Ureter (tissue), 1 donor: ENCODE measurements at regions not wholly inside any gene's neighbourhood (a gene's known extent, or its start where the extent isn't known, plus 50 kb on each side); places are given as distances from the start of the nearest gene placed in this dataset.

Experiments used
- DNase-seq: peaks from one replicate; pipeline ENCODE4 v3.0.0-alpha.2; 2020; ENCODE audit warnings: low spot score
- donor health status: DM: yes; HTN: yes; CAD: no.

GRCh38 chr1:115577513-115577912, 64.3 kb upstream of the VANGL1 start:
- DNase-seq = no peak

DNA sequence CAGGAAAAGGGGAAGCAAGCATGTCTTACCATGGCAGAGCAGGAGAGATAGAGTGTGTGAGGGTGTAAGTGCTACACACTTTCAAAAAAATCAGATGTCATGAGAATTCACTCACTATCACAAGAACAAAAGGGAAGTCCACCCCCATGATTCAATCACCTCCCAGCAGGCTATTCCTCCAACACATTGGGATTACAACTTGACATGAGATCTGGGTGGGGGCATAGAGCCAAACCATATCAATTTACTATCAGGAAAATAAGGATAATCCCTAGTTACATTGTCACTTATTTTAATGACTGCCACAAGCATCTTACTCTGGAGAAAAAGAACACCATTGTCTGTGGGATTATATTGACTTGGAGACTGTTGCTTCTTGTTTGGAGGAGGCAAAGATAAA, 66.1 kb upstream of the VANGL1 start:
- DNase-seq = no peak

DNA sequence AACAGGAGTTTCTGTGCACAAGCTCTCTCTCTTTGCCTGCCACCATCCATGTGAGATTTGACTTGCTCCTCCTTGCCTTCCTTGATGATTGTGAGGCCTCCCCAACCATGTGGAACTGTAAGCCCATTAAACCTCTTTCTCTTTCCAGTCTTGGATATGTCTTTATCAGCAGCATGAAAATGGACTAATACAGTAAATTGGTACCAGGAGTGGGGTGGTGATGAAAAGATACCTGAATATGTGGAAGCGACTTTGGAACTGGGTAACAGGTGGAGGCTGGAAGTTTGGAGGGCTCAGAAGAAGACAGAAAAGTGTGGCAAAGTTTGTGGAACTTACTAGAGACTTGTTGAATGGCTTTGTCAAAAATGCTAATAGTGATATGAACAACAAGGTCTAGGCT, 69.1 kb upstream of the VANGL1 start:
- no peak for DNase-seq

DNA sequence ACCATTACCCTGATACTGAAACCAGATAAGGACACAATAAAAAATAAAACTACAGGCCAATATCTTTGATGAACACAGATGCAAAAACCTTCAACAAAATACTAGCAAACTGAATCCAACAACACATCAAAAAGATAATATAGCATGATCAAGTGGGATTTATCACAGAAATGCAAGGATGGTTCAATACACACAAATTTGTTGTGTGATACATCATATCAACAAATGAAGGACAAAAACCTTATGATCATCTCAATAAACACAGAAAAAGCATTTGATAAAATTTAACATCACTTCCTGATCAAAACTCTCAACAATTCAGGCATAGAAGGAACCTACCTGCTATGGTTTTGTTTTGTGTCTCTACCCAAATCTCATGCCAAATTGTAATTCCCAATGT, 74.3 kb upstream of the VANGL1 start:
- no peak for DNase-seq

DNA sequence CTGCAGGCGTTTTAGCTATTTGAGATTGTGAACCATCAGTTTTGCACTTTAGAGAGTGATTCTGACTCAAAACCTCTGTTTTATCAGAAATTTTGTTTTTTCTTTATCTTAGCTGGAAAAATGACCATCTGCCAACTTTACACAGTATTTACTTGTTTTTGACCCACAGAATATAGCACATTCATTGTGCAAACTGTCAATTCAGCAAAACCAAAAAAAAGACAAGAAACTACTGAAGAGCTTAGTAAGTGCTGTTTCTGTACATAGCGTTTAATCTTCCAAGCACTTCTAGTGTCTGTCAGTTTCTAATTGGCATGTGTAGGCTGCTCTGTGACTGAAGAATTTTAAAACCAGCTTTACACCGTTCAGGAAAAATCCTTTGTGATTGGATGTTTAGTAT, 76.0 kb upstream of the VANGL1 start:
- DNase-seq = no peak

- no peak for DNase-seq
Observed at GRCh38 chr1:115565353-115565752, 76.4 kb upstream of the VANGL1 start.

DNA sequence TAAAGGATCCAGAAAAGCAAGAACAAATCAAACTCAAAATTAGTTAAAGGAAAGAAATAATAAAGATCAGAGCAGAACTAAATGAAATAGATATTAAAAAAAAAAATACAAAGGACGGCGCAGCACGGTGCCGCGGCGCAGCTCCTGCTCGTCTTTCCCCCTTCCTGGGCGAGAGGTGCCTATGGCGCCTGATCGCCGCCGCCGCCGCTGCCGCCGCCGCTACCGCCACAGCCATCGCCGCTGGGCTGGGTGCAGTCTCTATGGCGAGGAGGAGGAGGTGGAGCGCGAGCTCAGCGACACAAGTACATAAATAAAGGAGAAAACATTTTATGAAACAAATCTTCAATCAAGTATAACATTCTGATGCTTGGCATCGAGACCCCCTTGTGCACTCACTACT, 77.6 kb upstream of the VANGL1 start:
- DNase-seq = no peak

GRCh38 chr1:115560027-115560426, 81.7 kb upstream of the VANGL1 start:
- DNase-seq = no peak

DNA sequence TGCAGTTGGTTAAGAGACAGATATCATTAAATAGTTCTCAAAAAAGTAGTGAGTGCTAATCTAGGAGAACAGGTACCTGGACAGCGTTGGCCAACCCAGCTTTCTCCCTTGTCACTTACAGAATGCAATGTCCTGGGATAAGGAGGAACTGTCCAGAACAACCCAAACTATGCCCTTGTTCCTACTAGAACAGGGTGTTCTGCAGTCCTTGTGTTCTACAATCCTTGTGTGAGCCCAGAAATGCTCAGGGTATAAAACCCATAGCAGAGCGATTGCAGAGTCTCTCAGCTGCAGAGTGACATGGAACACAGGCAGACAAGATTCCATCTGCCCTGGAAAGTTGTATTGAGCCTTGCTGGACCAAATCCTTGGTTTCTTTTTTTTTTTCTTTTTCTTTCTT, 83.5 kb upstream of the VANGL1 start:
- no peak for DNase-seq

DNA sequence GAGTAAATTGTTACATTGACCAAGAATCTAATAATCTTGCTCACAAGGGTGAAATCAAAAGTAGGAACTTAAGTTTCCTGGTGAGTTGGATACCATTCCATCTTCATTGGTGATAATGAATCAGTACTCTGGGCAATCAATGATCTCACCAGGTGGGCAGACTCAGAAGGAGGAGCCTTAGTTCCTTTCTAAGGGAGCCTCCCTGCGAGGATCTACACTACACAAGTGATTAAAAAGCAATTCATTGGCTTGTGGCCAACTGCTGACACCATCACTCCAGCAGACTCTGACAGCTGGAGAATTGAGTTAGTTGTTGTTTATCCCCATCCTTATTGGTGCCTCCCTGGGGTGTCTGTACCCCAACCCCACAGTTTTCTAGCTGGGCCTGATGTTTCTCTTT, 84.1 kb upstream of the VANGL1 start:
- no peak for DNase-seq

- DNase-seq = no peak
Observed at GRCh38 chr1:115556236-115556635, 85.5 kb upstream of the VANGL1 start.

GRCh38 chr1:115555446-115555845, 86.3 kb upstream of the VANGL1 start:
- DNase-seq = no peak

- no peak for DNase-seq
Observed at GRCh38 chr1:115547696-115548095, 94.1 kb upstream of the VANGL1 start.

DNA sequence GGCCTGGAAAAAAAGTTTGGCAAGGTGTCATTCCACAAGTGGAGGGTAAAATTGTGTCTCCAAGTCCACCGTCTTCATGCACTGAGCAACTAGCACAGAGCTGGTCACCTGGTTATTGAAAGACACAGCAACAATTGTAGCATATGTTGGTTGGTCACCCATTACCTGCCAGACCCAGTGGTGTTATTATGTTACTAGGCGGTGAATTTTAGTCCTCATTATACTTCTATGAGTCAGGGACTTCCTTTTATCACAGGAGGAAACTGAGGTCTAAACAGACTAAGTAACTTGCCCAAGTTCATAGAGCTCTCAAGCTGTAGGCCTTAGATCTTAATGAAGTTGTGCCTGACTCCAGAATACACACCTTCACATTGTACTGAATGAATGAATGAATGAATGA, 94.9 kb upstream of the VANGL1 start:
- no peak for DNase-seq

- peak; percentile 54 for DNase-seq
Observed at GRCh38 chr1:115545791-115546733, 95.7 kb upstream of the VANGL1 start.

DNA sequence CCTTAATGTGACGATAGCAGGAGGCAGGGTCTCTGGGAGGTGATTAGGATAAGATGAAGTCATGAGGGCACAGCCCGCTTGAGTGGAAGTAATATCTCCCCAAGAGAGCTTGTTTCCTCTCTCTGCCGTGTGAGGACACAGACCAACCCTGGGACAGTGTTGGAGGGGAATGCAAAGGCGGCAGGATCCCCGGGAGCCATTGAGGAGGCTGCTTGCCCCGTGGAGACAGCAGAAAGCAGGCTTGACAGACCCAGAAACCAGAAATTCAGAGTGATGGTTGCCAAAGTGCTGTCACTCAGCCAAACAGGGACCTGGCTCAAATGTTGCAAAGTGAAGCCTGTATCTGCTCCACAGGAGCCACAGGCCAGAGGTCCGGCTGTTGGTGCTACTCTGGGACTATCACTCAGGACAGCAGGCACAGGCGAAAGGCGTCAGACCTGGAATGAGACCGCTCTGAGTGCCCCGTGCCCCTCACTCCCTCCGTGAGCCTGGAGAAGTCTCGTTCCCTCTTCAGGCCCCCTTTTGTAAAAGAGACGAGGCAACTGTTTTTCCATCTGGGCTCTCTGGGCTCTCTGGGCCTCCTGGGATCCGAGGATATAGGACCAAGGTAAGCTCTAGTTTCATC, 96.6 kb upstream of the VANGL1 start:
- DNase-seq = no peak

- DNase-seq = no peak
Observed at GRCh38 chr1:115544131-115544530, 97.6 kb upstream of the VANGL1 start.

DNA sequence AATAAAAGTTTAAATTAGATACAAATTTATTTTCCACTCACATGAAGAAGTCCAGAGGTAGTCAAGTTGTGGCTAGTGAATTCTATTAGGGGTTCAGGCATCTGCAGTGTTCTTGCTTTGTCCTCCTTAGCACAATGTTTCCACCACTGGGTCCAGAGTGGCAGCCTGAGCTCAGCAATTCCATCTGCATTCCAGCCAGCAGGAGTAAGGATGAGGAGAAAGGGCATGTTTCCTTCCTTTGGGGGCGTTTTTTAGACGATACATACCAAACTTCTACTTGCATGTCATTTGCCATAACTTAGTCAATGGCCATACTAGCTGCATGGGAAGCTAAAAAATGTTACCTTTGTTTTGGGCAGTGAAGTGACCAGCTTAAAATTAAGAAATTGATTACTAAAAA, 98.5 kb upstream of the VANGL1 start:
- no peak for DNase-seq

DNA sequence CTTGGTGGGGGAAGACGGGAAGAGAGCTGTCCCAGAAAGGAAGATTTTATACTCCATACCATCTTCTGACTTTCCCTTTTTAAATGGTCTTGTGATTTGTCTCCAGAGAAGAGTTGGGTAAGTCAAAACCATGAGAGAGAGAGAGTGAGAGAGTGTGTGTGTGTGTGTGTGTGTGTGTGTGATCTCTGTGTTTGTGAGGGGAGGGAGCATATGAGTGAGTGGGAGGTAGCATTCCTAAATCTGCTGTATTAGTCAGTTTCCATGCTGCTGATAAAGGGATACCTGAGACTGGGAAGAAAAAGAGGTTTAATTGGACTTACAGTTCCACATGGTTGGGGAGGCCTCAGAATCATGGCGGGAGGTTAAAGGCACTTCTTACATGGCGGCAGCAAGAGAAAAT, 102.0 kb upstream of the VANGL1 start:
- DNase-seq = no peak

DNA sequence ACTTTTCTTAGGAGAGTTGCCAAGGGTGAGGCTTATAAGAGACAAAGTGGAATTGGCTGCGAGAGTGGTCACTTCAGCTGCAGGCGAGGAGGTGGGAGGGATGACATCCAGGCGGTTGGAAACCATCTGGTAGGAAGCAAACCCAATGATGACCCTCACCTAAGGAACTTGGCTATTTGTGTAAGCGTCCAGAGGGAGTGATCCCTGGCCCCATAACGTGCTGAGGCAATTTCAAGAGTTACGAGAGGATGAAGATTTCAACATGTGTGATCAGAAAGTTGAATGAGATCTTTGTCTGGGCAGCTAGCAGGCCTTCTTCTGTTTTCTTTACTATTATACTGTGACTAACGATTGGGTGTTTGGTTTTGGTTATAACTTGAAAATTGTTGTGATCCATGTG, 102.7 kb upstream of the VANGL1 start:
- DNase-seq = no peak

DNA sequence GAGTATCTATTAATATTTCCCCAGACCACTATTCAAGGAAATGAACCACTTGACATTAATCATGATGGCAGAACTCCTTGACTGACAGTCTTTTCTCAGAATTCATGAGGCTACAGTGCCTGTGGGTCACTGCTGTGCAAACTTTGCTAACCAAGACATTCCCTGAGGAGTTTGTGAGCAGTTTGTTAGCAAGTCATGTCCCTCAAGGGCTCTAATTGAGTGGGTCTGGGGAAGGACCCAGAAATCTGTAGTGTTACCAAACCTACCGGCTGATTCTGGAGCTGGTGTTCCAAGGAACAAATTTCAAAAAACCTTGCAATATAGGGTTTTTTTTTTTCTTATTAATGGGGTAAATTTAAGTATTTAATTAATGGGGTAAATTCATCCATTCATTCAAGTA, 103.2 kb upstream of the VANGL1 start:
- no peak for DNase-seq

- no peak for DNase-seq
Observed at GRCh38 chr1:115537415-115537814, 104.4 kb upstream of the VANGL1 start.

DNA sequence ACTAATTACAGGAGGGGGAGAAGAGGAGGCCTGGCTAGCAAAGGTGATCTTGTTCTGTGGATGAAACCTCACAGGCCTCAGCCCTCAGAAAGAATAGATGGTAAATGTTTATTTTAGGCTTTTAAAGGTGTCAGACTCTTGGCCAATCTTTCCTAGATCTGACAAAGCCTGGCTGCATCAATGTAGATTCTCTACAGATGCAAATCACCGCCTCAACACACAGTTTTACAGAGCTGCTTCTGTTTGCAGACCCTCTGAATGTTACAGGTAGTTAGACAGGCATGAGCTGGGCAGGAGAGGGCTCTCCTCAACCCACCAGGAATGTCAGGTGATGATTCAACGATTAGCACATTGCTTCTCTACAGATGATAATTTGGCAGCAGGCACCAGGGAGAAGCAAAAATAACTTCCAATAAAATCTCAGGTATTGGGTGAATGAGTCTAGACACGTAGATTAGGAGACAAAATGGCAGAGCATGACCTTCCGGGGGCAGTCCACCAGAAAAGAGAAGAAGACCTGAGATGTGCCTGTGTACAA, 105.4 kb upstream of the VANGL1 start:
- DNase-seq = no peak
